ENCODE measurements at regions not wholly inside any gene's neighbourhood (a gene's known extent, or its start where the extent isn't known, plus 50 kb on each side); places are given as distances from the start of the nearest gene placed in this dataset.

DNA sequence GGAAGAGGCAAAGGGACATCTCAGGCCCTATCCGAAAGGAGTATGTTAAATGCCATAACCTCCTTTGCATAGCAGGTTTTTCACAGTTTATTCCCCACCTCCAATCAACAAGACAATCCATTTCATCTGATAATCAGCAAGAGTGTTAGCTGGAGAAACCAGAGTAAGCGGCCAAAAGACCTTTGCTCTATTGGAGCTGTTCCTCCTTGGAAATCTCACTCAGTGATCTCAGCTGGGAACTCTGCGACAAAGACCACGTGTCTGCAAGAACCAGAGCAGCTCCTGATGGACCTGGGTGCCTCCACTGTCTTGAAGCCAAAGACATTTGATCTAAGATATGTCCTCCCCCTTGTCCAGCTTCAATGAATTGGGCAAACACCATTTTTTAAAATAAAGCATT lies 241.0 kb downstream of the SEC61B start:
- H3K4me3 ChIP-seq (ENCODE audit: low read length) = no peak overlapping the region
- no peak for DNase-seq (ENCODE audit: low read depth, low spot score)

DNA sequence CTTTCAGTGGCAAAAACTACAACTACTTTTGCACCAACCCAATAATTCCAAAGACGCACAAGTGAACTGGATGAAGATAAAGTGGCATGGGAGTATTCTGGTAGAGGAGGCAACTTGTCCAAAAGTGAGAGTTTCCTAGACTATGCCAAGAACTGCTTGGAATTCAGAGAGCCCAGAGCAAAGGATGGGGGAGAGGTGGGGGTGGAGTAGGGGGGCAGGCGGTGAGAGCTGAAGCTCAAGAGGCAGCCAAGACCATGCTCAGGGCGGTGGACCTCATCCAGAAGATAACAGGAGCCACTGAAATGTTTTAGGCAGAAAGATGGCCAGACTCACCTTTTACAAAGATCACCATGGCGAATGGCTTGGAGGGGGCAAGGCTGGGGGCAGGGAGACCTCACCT lies 242.5 kb downstream of the SEC61B start:
- no peak for DNase-seq (ENCODE audit: low read depth, low spot score)
- H3K4me3 ChIP-seq (ENCODE audit: low read length) = no peak overlapping the region

DNA sequence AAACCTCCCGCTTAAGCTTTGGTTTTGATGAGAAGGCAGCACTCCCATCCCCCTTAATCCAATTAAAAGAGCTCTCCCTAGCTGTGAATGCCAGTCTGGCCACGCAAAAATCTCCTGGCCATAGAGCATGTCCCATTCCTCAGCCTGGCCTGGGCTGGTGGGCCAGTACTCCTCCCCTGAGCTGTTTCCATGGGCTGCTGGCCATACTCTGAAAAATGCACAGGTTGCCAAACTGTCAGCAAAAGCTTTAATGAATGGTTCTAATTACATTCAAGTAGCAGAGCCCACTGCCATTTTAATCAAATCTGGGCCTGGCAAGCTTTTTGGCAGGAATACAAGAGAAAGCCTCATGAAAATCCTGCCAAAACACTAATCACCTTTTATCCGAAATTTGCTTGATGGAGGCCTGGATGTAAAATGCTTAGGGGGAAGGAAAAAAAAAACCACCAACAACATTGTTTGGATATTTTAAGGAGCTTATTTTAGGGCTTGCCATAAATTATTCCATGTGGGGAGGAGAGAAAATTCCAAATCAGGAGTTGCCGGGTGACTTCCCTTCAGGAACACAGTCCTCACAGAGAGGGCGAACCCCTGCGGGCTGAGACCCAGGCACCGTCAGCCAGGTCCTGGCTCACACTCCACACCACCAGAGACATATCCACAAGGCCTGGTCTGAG lies 243.3 kb downstream of the SEC61B start:
- no peak overlapping the region for H3K4me3 ChIP-seq (ENCODE audit: low read length)
- no peak for DNase-seq (ENCODE audit: low read depth, low spot score)

DNA sequence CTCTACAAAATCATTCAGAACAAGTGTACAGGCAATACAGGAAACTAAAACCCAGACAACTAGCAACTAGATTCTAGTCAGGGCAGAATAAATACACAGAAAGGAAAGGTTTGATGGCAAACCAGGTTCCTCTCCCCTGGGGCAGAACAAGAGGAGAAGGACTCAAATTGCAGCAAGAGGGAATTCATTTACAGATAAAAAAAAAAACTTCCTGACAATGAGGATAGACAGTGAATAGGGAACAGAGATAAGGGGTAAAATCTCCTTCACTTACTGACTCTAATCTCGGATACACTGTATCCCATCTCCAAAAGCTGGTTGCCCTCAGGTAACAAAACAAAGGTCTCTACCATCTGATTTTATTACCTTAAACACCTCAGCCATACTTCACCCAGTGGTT lies 244.0 kb downstream of the SEC61B start:
- DNase-seq (ENCODE audit: low read depth, low spot score) = no peak

DNA sequence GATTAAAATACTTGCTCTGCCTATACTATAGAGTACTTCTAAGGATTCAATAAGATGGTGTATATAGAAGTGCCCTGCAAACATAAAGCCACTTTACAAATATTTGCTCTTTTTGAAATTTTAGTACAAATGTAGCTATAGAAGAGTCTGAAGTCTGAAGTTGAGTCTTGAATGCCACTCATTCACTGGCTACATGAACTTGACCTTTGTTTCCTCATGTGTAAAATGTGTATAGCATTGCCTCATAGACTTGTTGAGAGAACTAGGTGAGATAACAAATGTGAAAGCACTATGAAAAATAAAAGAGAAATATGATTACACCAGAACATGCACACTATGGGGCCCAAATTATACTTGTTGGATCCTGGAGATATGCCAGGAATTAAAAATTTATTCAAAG lies 244.7 kb downstream of the SEC61B start:
- no peak for DNase-seq (ENCODE audit: low read depth, low spot score)
- H3K4me3 ChIP-seq (ENCODE audit: low read length) = no peak overlapping the region

More for the DNA sequence above, 244.0 kb downstream of the SEC61B start:
- no peak overlapping the region for H3K4me3 ChIP-seq (ENCODE audit: low read length)

DNA sequence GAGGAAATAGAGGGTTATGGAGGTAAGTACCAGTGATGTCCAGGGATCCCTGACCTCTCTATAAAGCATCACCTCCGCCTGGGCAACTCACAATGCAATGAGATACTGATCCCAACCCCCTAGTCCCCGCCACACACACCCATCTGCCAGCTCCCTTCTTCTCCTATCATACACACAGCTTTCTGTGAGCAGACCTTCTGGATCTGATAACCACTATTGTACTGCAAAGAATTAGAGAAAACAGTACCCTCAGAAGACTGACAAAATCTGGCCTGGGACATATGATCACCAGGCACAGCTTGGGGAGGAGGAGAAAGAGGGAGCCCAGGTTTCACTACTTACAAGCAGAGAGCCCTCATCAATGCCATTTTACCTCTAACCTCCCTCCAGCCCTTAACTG lies 249.0 kb downstream of the SEC61B start:
- no peak overlapping the region for H3K4me3 ChIP-seq (ENCODE audit: low read length)
- DNase-seq (ENCODE audit: low read depth, low spot score) = no peak

DNA sequence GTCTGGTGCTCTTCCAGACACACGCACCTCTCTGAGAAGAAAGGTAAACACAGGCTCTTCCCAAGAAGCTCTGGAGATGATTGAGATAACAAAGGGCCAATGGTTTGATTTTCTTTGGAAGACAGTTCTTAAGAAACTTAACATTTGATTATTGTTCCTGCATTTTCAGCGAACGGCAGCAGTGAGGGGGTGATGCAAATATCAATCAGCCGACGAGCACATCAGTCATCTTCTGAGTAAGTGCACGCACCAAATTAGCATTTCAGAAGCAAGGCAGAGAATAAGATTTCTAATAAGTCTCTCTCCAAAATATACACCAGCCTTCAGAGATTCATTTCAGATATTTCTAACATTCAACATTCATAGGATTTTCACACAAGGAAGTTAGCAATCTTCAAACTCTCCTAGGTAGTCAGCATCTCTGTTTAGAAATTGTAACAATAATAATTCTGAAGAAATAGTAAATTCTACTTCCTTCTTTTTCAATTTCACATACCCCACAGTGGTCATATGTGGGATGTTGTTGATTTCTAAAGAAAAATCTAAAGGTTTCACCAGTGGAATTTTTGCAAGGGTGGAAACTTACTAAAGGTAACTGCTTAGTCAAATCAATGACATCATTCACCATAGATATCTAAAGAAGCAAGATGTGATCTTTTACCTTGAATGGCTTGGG lies 250.3 kb downstream of the SEC61B start:
- H3K4me3 ChIP-seq (ENCODE audit: low read length) = no peak overlapping the region
- DNase-seq (ENCODE audit: low read depth, low spot score) = no peak

DNA sequence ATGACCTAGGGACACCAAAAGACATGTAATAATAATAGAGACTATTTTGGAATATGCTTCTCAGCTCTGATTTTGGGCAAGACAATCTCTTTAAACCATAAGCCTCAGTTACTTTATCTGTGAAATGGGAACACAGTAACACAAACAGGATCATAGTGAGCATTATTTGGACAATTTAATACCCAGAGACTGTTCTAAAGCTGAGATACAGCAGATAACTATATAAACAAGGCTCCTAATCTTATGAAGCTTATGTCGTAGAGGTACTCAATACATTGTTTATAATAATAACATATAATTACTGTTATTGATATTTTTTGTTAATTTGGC lies 250.8 kb downstream of the SEC61B start:
- H3K4me3 ChIP-seq (ENCODE audit: low read length) = no peak overlapping the region
- DNase-seq (ENCODE audit: low read depth, low spot score) = no peak

DNA sequence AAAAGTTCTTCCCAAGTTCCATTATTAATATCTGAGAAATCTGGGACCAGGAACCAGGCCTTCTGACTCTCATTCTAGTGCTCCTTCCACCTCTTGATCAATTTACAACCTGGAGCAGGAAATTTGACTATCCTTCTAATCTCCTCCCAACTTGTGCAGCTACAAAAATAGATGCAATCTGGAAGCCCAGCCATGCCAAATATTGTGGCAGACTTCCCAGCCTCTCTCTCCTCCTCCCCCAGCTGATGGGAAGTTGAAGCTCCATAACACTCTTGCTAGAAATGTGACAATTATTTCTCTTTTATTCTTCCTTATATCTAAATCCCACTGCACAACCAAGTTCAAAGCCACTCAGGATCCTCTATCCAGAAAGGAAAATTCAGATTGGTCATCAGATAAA lies 252.1 kb downstream of the SEC61B start:
- no peak overlapping the region for H3K4me3 ChIP-seq (ENCODE audit: low read length)
- DNase-seq (ENCODE audit: low read depth, low spot score) = no peak

DNA sequence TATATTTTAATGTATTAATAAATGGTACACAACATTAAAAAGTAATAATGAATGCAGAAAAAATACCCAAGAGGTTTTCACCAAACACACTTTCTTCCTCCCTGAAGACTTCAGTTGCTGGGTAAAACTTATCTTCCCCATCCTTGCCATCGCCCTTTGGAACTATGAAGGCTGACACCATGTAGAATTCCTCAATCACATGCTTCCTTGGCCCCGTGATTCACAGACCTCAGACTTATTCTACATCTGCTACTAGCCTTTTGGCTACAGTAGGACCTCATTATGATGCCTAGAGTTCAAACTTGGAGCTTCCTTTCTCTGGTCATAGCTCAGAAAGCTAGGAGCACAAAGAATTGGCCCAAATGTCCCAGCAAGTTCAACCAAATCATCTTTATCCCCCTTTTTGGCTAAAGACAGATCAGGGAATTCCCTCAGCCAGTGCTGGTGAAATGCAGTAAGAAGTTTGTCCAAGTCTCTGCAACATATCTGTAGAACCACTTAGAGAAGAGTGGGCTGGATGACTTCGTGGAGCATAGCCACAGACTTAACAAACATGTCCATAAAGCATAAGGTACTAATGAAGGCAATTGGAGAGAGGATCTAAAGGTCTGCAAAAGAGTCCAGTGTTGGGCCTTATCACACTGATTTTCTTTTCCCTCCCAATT lies 253.5 kb downstream of the SEC61B start:
- H3K4me3 ChIP-seq (ENCODE audit: low read length) = no peak overlapping the region
- DNase-seq (ENCODE audit: low read depth, low spot score) = no peak

DNA sequence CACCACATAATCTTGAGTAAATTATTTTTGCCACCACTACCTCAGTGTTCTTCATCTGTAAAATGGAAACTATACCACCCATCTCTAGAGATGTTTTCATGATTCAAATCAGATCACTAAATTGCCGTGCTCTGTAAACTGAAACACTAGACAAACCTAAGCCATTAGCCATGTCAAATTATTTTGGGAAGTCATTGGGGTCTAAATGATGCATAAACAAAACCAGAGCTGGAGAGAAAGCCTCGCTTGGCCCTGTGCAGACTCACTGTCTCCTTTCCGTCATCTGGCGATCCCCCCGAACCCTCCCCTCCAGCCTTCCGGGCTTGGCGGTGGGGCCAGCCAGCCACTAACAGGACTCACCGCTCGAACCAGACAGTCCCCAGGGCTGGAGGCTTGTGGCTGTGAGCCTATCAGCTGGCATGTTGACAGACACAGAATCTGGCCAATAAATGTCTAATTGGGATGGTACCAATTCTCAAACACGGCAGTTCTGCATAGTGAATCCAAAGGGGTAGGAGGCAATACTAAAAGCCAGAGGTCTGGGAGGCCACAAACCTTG lies 256.5 kb downstream of the SEC61B start:
- DNase-seq (ENCODE audit: low read depth, low spot score) = no peak
- no peak overlapping the region for H3K4me3 ChIP-seq (ENCODE audit: low read length)

DNA sequence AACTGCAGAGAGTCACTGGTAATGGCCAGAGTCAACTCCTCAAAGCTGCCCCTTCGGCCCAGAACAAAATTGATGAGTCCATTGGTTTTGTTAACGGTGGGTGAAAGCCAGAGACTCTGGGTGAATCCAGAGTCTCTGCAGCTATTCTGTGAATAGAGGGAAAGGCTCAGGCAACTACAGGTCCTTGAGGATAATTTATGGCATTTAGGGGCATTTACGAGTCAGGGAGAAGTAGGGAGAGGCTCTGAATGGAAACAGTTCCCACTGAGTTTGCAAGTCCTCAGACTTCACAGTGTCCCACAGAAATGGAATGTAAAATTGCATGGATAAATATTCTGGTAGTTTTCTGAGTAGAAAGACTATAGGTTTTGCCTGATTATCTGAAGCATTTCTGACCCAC lies 257.8 kb downstream of the SEC61B start:
- no peak for DNase-seq (ENCODE audit: low read depth, low spot score)
- no peak overlapping the region for H3K4me3 ChIP-seq (ENCODE audit: low read length)

DNA sequence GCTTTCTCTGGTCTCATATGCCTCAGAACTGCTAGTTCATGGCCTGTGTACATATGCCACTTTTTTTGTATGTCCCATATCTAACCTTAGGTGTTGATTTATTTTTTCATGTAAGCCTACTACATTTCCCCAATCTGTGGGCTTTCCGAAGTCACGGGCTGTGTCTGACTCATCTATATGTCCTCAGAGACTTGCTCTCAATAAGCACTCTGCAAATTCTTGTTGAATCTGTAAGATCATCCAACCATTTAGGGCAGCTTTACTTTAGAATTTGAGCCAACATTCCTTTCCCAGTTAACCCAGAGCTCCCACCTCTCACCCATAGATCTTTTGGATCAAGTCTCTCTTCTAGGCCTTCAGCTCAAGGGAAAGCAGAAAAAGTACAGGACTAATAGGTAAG lies 263.4 kb downstream of the SEC61B start:
- no peak for DNase-seq (ENCODE audit: low read depth, low spot score)
- no peak overlapping the region for H3K4me3 ChIP-seq (ENCODE audit: low read length)

DNA sequence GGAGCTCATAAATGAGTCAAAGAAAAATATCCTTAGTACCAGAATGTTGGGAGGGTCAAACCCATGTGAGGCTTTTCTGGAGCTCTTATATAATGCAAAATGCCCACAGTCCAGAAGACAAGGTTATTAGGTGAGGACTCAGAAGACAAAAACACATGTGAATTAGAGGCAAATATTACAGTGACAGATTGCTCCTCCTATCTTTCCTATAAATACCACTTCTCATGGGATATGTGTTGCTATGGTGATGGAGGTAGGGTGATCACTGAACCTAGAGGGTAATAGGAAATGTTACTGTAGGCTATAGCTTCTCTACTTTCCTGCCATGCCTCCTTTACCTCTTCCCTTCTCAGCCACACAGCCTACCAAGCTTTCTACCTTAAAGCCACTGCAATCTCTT lies 264.6 kb downstream of the SEC61B start:
- DNase-seq (ENCODE audit: low read depth, low spot score) = no peak
- no peak overlapping the region for H3K4me3 ChIP-seq (ENCODE audit: low read length)

DNA sequence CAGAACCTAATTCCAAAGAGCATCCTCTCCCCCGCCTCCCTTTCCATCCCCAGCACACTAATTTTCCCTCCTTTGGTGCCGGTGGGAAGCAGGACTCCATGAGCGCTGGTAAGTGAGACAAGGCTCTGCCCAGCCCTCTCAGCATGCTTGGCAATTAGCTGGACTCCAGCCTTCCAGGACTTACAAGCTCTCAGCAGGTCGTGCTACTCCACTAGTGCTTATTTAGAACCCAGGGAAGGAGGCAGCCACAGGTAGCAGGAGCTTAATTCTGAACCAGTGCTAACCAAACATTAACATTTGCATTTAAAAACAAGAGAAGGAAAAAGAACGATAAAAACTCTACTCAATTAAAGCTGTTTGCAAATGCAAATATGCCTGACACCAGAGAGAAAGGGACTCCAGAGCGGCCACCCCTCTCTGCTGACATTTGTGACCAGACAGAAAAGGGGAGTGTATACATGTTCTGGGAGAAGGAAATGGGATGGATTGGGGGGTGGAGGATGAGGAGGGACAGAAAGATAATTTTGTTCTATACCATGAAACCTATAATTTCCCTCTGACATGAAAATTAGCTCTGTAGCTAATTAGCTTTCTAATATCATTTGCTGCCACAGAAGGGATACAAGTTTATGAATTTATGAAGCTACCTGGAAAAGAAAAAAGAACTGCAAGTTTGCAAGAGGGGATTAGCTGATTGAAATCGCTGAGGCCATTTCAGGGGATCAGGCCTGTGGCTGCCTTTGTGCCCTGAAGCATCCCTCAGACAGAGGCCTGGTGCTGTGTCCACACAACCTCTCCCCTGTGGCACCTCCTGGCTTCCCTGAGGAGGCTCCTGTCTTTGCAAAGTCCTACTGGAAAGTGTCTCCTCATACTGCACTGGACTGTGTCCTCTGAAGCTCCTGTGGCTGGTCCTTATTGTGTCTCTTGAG lies 266.3 kb downstream of the SEC61B start:
- no peak overlapping the region for H3K4me3 ChIP-seq (ENCODE audit: low read length)
- DNase-seq (ENCODE audit: low read depth, low spot score) = no peak

DNA sequence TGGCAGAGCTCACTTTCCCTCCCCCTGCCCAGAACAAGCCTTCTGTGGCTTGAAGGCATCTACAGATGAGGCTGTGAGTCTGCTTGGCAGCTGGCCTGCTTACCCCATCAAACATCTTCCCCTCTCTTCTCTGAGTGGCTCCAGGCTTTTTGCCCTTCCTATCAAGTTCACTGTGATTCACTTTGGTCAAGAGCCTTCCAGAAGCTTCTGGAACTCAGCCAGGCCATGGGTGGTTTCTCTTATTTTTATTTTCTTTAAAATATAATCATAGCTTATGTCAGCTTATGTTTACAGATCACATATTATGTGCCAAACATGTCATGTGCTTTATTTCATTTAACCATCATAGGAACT lies 267.0 kb downstream of the SEC61B start:
- no peak for DNase-seq (ENCODE audit: low read depth, low spot score)

DNA sequence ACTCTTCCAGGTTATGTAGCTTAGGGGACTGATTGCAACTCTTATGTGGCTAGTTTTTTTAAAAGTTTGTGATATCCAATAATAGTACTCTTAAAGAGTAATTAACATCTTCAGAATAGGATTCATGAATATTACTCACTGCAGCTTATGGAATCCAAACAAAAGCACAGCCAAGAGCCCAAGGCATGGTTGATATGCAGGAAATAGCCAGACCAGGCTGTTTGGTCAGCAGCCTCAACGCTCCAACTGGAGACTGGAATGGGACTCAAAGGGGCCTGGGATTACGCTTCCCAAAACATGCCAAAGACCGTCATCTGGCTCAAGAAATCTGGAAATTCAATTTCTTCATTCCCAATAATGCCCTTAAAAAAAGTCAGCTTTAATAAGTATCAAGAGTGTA lies 268.6 kb downstream of the SEC61B start:
- no peak overlapping the region for H3K4me3 ChIP-seq (ENCODE audit: low read length)
- DNase-seq (ENCODE audit: low read depth, low spot score) = no peak

More for the DNA sequence above, 267.0 kb downstream of the SEC61B start:
- H3K4me3 ChIP-seq (ENCODE audit: low read length) = no peak overlapping the region

DNA sequence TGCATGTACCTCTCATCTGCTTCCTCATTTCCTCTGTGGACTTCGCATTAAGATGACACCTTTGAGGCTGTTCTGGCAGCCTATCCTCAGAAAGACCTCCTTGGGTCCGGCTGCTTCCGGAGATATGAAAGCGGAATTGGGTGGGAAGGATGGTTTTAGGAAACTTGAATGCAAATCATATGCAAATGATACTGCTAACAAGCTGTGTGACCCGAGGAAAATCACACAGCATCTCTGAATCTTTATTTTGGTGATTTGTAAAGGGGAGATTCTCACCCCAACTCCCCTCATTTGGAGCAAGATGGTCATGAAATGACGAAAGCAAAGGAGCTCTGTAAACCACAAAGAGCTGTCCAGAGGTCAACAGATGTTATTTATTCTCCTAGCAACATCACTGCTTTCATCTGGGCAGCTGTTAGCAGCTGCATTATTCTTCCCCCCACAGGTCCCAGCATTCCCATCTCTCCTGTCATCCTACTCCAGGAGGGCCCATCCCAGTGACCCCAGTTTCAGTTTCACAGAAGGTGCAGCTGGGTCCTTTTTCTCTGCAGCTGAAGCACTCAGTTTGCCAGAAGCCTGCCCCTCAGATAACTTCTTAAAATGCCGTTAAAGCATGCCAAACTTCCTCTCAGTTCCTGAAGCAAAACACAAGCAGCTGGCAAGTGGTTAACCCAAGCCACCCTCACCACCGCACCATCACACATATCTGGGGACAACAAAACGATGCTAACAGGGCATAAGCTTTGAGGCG lies 269.5 kb downstream of the SEC61B start:
- DNase-seq (ENCODE audit: low read depth, low spot score) = peak; percentile 86
- no peak overlapping the region for H3K4me3 ChIP-seq (ENCODE audit: low read length)

DNA sequence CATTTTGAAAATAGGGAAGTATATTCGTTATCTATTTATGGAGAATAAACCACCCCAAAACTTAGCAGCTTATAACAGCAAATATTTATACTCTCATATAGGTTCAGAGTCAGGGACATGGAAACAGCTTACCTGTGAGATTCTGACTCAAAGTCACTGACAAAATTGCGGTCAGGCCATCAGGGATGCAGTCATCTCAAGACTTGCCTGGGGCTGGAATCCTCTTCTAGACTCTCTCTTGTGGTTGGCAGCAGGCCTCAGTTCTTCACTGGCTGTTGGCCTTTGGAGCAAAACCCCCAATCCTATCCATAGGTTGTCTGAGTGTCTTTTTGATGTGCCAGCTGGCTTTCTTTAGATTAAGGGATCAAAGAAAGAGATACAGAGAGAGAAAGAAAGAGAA lies 275.6 kb downstream of the SEC61B start:
- DNase-seq (ENCODE audit: low read depth, low spot score) = peak; percentile 48
- H3K4me3 ChIP-seq (ENCODE audit: low read length) = no peak overlapping the region
